ENCODE measurements at regions not wholly inside any gene's neighbourhood (a gene's known extent, or its start where the extent isn't known, plus 50 kb on each side); places are given as distances from the start of the nearest gene placed in this dataset.

GRCh38 chr14:43031598-43031997, 1424.9 kb downstream of the LRFN5 start:
- TF ChIP-seq, protein P1, sequence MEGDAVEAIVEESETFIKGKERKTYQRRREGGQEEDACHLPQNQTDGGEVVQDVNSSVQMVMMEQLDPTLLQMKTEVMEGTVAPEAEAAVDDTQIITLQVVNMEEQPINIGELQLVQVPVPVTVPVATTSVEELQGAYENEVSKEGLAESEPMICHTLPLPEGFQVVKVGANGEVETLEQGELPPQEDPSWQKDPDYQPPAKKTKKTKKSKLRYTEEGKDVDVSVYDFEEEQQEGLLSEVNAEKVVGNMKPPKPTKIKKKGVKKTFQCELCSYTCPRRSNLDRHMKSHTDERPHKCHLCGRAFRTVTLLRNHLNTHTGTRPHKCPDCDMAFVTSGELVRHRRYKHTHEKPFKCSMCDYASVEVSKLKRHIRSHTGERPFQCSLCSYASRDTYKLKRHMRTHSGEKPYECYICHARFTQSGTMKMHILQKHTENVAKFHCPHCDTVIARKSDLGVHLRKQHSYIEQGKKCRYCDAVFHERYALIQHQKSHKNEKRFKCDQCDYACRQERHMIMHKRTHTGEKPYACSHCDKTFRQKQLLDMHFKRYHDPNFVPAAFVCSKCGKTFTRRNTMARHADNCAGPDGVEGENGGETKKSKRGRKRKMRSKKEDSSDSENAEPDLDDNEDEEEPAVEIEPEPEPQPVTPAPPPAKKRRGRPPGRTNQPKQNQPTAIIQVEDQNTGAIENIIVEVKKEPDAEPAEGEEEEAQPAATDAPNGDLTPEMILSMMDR (conservative IDR thresholded peaks at IDR 0.05; ENCODE audit: low read depth, low read length): no peak
- no peak for TF ChIP-seq POLR2A (IDR thresholded peaks at IDR 0.05; ENCODE audit: low read depth, low read length)
- TF ChIP-seq USF2 (IDR thresholded peaks at IDR 0.05; ENCODE audit: low read depth, low read length): no peak
